HepG2 (cell line): ENCODE measurements at regions not wholly inside any gene's neighbourhood (a gene's known extent, or its start where the extent isn't known, plus 50 kb on each side); places are given as distances from the start of the nearest gene placed in this dataset.

Experiments used
- ATAC-seq: fragments of 200-7000 bp; cut with Tn5 transposase; 3 replicates; pipeline ENCODE4 v1.9.1; 2020; ENCODE audit warnings: mild to moderate bottlenecking, moderate library complexity
- BruUV-seq: library from RNA; stranded (reverse); fragments of 400-500 nt; replicated peaks from 2 replicates; lab custom pipeline; 2021; lab: Mats Ljungman, UMichigan
- CTCF ChIA-PET: fragments of 300-600 bp; formaldehyde crosslinking; extraction: SDS; loops from one replicate; lab custom pipeline; 2021; ENCODE audit warnings: low total read pairs, inconsistent platforms, low intra/inter-chr PET ratio; lab: Yijun Ruan, JAX
- POLR2A ChIA-PET: fragments of 350-600 bp; sonication (Branson Sonifier 250); formaldehyde crosslinking; loops from one replicate; lab custom pipeline; 2020; ENCODE audit warnings: antibody characterized with exemption, inconsistent platforms; lab: Yijun Ruan, JAX
- DNase-seq: peaks from one replicate; pipeline ENCODE4 v3.0.0-alpha.2; 2015; ENCODE audit warnings: low spot score
- FAIRE-seq: peaks from 3 replicates; lab custom pipeline; 2011; peaks lifted over from hg19 to GRCh38; lab: Jason Lieb, UNC
- H2AFZ ChIP-seq: one replicate; pipeline ENCODE4 v1.6.1; 2011; ENCODE audit warnings: low read length, inconsistent platforms
- H3K27ac ChIP-seq: fragments of 300-600 bp; 3 replicates; pipeline ENCODE4 v1.8.0; 2011; ENCODE audit warnings: mixed run types, mild to moderate bottlenecking, mixed read lengths, low read length, inconsistent platforms; ENCODE audit not compliant: insufficient read depth; ENCODE audit errors: extremely low read length
- H3K27me3 ChIP-seq, 2 experiments: fragments of 200-600 bp in 1 of 2; 2 replicates in 1 of 2; 3 replicates in 1 of 2; pipeline versions ENCODE4 v1.6.0 to v1.8.0; 2011; ENCODE audit warnings: low read length in 2 of 2, mild to moderate bottlenecking in 2 of 2, moderate library complexity in 2 of 2, inconsistent platforms in 1 of 2; ENCODE audit not compliant: insufficient read depth in 2 of 2, control insufficient read depth in 1 of 2
- H3K36me3 ChIP-seq, 2 experiments: fragments of 200-600 bp in 1 of 2; replicated peaks in 1 of 2; 2 replicates in 1 of 2; 3 replicates in 1 of 2; pipeline versions ENCODE4 v1.5.1 to v1.8.0; 2011; ENCODE audit warnings: low read length in 2 of 2, inconsistent platforms in 1 of 2; ENCODE audit not compliant: insufficient read depth in 2 of 2, control insufficient read depth in 1 of 2
- H3K4me1 ChIP-seq: 2 replicates; pipeline ENCODE4 v1.5.1; 2012; ENCODE audit warnings: low read length, inconsistent platforms; ENCODE audit not compliant: insufficient read depth
- H3K4me2 ChIP-seq: 2 replicates; pipeline ENCODE4 v1.6.0; 2011; ENCODE audit warnings: low read depth, low read length, inconsistent platforms
- H3K4me3 ChIP-seq, 3 experiments: fragments of 200-600 bp in 1 of 3; sonication (generic), shearing (Covaris generic) in 1 of 3; replicated peaks in 1 of 3; 2 replicates each; pipeline ENCODE4 v1.5.1; 2011 to 2016; ENCODE audit warnings: low read length in 3 of 3, inconsistent platforms in 2 of 3, low read depth in 2 of 3, mild to moderate bottlenecking in 2 of 3, control low read depth in 1 of 3, mixed read lengths in 1 of 3; ENCODE audit not compliant: insufficient read depth in 1 of 3
- H3K79me2 ChIP-seq: one replicate; pipeline ENCODE4 v1.6.1; 2011; ENCODE audit warnings: low read length, inconsistent platforms; ENCODE audit not compliant: insufficient read depth
- H3K9ac ChIP-seq: 2 replicates; pipeline ENCODE4 v1.6.0; 2011; ENCODE audit warnings: mild to moderate bottlenecking, low read depth, low read length, inconsistent platforms; ENCODE audit not compliant: insufficient read depth
- H3K9me3 ChIP-seq: 2 replicates; pipeline ENCODE4 v1.5.1; 2012; ENCODE audit warnings: mild to moderate bottlenecking, low read length
- H4K20me1 ChIP-seq: 2 replicates; pipeline ENCODE4 v1.6.0; 2011; ENCODE audit warnings: inconsistent platforms, mild to moderate bottlenecking, low read length, moderate library complexity; ENCODE audit not compliant: insufficient read depth
- AKAP8 ChIP-seq: sonication (generic); formaldehyde crosslinking; IDR thresholded peaks from 2 replicates; pipeline ENCODE4 v1.5.1; 2020; ENCODE audit warnings: mild to moderate bottlenecking, missing genetic modification reagents
- KDM2A ChIP-seq: sonication (generic); formaldehyde crosslinking; IDR thresholded peaks from 2 replicates; pipeline ENCODE4 v1.4.0; 2020; ENCODE audit warnings: low read depth, missing genetic modification reagents, borderline replicate concordance
- NBN ChIP-seq: fragments of 450-650 bp; conservative IDR thresholded peaks from 2 replicates; pipeline ENCODE4 v1.6.1; 2017
- RAD51 ChIP-seq: fragments of 450-650 bp; IDR thresholded peaks from 2 replicates; pipeline ENCODE4 v1.6.1; 2016; ENCODE audit warnings: borderline replicate concordance
- SCMH1 ChIP-seq: sonication (generic); formaldehyde crosslinking; IDR thresholded peaks from 2 replicates; pipeline ENCODE4 v1.9.0; 2021; ENCODE audit warnings: missing genetic modification reagents, mild to moderate bottlenecking, borderline replicate concordance
- SIN3B ChIP-seq: fragments of 150-350 bp; IDR thresholded peaks from 2 replicates; pipeline ENCODE4 v1.6.1; 2014; ENCODE audit warnings: low read length
- STAG1 ChIP-seq: sonication (generic); formaldehyde crosslinking; IDR thresholded peaks from 2 replicates; pipeline ENCODE4 v1.4.0; 2020; ENCODE audit warnings: missing genetic modification reagents
- TBP ChIP-seq: sonication (generic); formaldehyde crosslinking; IDR thresholded peaks from 2 replicates; pipeline ENCODE4 v1.5.0; 2020; ENCODE audit warnings: missing genetic modification reagents
- TP53 ChIP-seq: sonication (generic); formaldehyde crosslinking; conservative IDR thresholded peaks from 2 replicates; pipeline ENCODE4 v1.4.0; 2020; ENCODE audit warnings: missing genetic modification reagents
- ZBTB42 ChIP-seq: sonication (generic); formaldehyde crosslinking; IDR thresholded peaks from 2 replicates; pipeline ENCODE4 v1.5.0; 2020; ENCODE audit warnings: mild to moderate bottlenecking, missing genetic modification reagents
- ZNF256 ChIP-seq: sonication (generic); formaldehyde crosslinking; conservative IDR thresholded peaks from 2 replicates; pipeline ENCODE4 v1.4.0; 2020; ENCODE audit warnings: missing genetic modification reagents
- ZNF510 ChIP-seq: sonication (generic); formaldehyde crosslinking; IDR thresholded peaks from 2 replicates; pipeline ENCODE4 v1.4.0; 2020; ENCODE audit warnings: low read depth, mild to moderate bottlenecking, missing genetic modification reagents
- ZNF768 ChIP-seq: sonication (generic); formaldehyde crosslinking; IDR thresholded peaks from 2 replicates; pipeline ENCODE4 v1.4.0; 2020; ENCODE audit warnings: missing genetic modification reagents
- ZNF788 ChIP-seq: sonication (generic); formaldehyde crosslinking; IDR thresholded peaks from 2 replicates; pipeline ENCODE4 v1.5.0; 2020; ENCODE audit warnings: mild to moderate bottlenecking, missing genetic modification reagents, borderline replicate concordance
- WGBS: methylation state at CpG from one replicate; pipeline ENCODE4 v1.1.6; 2017; ENCODE audit warnings: low lambda C conversion rate; 5-methylcytosine and 5-hydroxymethylcytosine counted together
- in situ Hi-C: cut with HindIII; loops from 2 replicates; pipeline ENCODE4 v1.10.0; 2017; ENCODE audit warnings: low pct_unique_long_range_greater_than_20kb; ENCODE audit not compliant: extremely low pct_ligation_motif_present
- intact Hi-C: fragments of 100-400 bp; cut with micrococcal nuclease; formaldehyde crosslinking; loops from one replicate; pipeline ENCODE4 v1.10.0; 2022; ENCODE audit not compliant: unreplicated experiment
- TF ChIP-seq, protein P1 (sequence below): sonication (generic); formaldehyde crosslinking; IDR thresholded peaks from 2 replicates; pipeline ENCODE4 v1.5.0; 2020; ENCODE audit warnings: mild to moderate bottlenecking, missing genetic modification reagents

DNA sequence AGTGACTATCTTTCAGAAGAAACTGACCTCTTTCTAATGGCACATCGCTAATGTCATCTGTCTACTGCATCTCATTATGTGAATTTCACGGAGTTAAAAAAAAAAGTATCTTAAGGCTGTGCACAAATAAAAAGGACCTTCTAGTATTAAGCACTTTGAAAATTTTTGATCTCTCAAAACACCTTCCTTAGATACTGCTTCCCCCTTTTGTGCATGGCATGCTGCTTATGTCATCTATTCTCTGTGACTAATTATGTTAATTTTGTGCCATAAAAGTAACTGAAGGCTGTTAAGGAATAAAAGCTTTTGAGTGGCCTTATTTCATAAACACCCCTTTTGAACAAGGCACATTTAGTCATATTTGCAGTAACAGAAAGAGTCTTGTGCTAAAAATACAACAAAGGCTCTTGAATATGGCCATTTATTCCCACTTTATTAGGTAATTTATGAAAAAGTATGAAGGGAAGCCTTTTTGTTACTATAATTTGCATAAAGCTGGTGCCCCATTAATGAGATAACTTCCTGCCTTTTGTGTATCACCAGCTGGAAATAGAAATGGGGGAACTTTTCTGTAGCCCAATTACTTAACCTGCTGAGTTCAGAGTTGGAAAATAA is 1412.0 kb upstream of the ZEB2 start:
- FAIRE-seq: no peak

More for the DNA sequence above, 1412.0 kb upstream of the ZEB2 start:
- BruUV-seq: no TSS peak
- H3K4me1 ChIP-seq: no peaks in the 10 kb centered on the region
- no peaks in the 10 kb centered on the region for H4K20me1 ChIP-seq
- ChIA-PET CTCF (no interaction called here), POLR2A (no interaction called here)
- ATAC-seq (no peak), DNase-seq (no peak)
- no peak overlapping the region for H3K27ac ChIP-seq
- intact Hi-C loops (no loop called here), in situ Hi-C loops (no loop called here)
- H3K4me2 ChIP-seq: no peak overlapping the region
- no peak overlapping the region for H3K4me3 ChIP-seq
- H3K9me3 ChIP-seq: no peaks in the 10 kb centered on the region
- WGBS: 8% methylated on average over 2 of the region's 2 CpGs
- no peaks in the 10 kb centered on the region for H3K36me3 ChIP-seq
- no peak for TF ChIP-seq ZNF788 (CRISPR knock-in tag)
- TF ChIP-seq ZBTB42: no peak
- TF ChIP-seq STAG1 (CRISPR knock-in tag): no peak
- TF ChIP-seq SIN3B: no peak
- no peak for TF ChIP-seq NBN
- TF ChIP-seq AKAP8 (CRISPR knock-in tag): no peak
- TF ChIP-seq TP53 (CRISPR knock-in tag): no peak
- no peak for TF ChIP-seq TBP (CRISPR knock-in tag)
- no peak for TF ChIP-seq RAD51
- no peak for TF ChIP-seq KDM2A (CRISPR knock-in tag)
- TF ChIP-seq ZNF768 (CRISPR knock-in tag): no peak
- no peak for TF ChIP-seq ZNF256 (CRISPR knock-in tag)
- no peak for TF ChIP-seq ZNF510 (CRISPR knock-in tag)
- TF ChIP-seq, protein P1, sequence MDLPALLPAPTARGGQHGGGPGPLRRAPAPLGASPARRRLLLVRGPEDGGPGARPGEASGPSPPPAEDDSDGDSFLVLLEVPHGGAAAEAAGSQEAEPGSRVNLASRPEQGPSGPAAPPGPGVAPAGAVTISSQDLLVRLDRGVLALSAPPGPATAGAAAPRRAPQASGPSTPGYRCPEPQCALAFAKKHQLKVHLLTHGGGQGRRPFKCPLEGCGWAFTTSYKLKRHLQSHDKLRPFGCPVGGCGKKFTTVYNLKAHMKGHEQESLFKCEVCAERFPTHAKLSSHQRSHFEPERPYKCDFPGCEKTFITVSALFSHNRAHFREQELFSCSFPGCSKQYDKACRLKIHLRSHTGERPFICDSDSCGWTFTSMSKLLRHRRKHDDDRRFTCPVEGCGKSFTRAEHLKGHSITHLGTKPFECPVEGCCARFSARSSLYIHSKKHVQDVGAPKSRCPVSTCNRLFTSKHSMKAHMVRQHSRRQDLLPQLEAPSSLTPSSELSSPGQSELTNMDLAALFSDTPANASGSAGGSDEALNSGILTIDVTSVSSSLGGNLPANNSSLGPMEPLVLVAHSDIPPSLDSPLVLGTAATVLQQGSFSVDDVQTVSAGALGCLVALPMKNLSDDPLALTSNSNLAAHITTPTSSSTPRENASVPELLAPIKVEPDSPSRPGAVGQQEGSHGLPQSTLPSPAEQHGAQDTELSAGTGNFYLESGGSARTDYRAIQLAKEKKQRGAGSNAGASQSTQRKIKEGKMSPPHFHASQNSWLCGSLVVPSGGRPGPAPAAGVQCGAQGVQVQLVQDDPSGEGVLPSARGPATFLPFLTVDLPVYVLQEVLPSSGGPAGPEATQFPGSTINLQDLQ (CRISPR knock-in tag): no peak
- TF ChIP-seq SCMH1 (CRISPR knock-in tag): no peak
- no peak overlapping the region for H2AFZ ChIP-seq
- no peaks in the 10 kb centered on the region; a peak in 1 of 5 replicates for H3K27me3 ChIP-seq
- H3K9ac ChIP-seq: no peak overlapping the region
- H3K79me2 ChIP-seq: no peaks in the 10 kb centered on the region
